DND-41 (cell line): ENCODE measurements at regions not wholly inside any gene's neighbourhood (a gene's known extent, or its start where the extent isn't known, plus 50 kb on each side); places are given as distances from the start of the nearest gene placed in this dataset.

Experiments
- CTCF ChIP-seq: IDR thresholded peaks from 2 replicates; pipeline ENCODE4 v1.5.1; 2012; ENCODE audit warnings: borderline replicate concordance, low read length, moderate library complexity, mild to moderate bottlenecking; ENCODE audit not compliant: poor library complexity, severe bottlenecking; ENCODE audit errors: extremely low read depth
- EZH2 ChIP-seq: IDR thresholded peaks from 3 replicates; pipeline ENCODE4 v1.6.1; 2012; ENCODE audit warnings: borderline replicate concordance, low read depth, mild to moderate bottlenecking, moderate library complexity, low read length, inconsistent platforms; ENCODE audit not compliant: severe bottlenecking

- no peak for TF ChIP-seq CTCF
- TF ChIP-seq EZH2, result no peak
These were observed 111.7 kb upstream of the MSX2 start for GRCh38 chr5:174612686-174613085.
